Activated CD4-positive, CD25-positive, alpha-beta regulatory T cell treated with anti-CD3 and anti-CD28 coated beads, Interleukin-2, amount 50 U/mL, for 16 hours (primary cell): ENCODE measurements at regions not wholly inside any gene's neighbourhood (a gene's known extent, or its start where the extent isn't known, plus 50 kb on each side); places are given as distances from the start of the nearest gene placed in this dataset.

ENCODE experiments used
- DNase-seq: peaks from one replicate; pipeline ENCODE4 v3.0.0-alpha.2; 2020; ENCODE audit warnings: low read depth, low spot score

DNA sequence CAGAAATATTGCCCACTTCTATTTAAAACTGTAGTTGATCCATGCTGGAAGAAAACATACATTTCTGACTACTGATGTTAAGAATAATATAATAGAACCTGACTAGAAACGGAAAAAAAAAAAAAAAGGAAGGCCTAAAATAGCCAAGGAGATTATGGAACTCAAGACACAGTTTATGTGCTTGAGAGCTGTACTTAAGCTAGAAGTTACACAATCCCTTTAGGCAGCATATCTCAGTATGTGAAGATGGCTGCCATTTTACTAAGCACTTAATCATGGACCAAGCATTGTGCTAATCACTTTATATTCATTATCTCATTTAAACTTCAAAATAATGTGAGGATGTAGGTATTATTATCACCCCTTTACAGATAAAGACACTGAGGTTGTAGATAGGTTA lies 73.0 kb upstream of the NR4A3 start:
- no peak for DNase-seq

GRCh38 chr9:99749641-99750040 lies 72.0 kb upstream of the NR4A3 start:
- DNase-seq: no peak

DNA sequence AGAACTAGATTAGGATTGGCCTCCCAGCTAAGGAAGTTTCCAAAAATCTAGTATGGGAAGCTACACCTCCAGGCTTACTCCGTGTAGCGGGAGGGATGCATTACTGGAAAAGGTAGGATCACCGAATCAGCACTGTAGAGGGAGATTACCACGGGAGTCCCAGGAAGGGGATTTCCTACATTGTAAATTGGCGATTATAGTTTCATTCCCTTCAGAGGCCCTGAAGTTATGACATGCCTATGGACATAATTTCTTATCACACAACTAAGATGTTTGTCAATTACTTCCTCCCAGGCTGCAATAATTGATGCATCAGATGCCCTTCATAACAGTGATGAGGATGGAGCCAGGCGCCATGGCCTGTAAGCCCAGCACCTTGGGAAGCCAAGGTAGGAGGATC lies 71.2 kb upstream of the NR4A3 start:
- no peak for DNase-seq

DNA sequence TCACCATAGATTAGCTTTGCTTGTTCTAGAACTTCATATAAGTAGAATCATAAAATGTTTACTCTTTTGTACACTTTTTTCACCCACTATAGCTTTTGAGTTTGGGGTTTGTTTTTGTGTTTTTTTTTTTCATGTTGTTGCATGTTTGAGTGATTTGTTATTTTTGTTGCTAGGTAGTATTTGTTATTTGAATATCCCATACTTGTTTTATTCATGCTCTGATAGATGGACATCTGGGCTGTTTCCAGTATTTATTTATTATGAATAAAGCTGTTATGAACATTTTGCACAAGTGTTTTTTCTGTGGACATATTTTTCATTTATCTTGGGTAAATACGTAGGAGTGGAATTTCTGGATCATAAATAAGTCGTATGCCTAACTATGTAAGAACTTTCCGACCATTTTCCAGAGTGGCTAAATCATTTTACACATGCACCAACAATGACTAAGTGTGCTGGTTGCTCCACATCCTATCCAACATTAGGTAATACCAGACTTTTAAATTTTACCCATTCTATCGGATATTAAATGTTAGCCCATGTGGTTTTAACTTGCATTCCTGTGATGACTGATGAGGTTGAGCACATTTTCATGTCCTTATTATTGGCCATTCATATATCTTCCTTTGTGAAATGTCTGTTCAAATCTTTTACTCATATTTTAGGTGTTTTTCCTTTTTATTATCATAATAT lies 69.1 kb upstream of the NR4A3 start:
- no peak for DNase-seq

DNA sequence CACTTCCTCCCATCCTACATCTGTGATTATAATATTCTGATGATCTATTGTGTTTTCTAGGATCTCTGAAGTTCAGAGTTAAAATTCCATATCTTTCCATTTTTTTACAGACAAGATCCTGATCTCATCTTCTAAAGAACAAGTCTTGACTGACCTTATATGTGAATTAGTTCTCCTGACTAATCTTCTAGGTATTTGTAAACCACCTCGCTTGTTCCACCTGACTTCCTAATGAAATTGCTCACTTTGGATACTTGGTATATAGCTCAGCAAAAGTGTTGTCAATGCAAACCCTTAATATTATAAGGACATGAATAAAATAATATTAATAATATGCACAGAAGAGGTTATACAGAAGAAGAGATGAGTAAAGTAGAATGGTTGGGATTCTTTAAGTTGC lies 68.2 kb upstream of the NR4A3 start:
- DNase-seq: no peak

DNA sequence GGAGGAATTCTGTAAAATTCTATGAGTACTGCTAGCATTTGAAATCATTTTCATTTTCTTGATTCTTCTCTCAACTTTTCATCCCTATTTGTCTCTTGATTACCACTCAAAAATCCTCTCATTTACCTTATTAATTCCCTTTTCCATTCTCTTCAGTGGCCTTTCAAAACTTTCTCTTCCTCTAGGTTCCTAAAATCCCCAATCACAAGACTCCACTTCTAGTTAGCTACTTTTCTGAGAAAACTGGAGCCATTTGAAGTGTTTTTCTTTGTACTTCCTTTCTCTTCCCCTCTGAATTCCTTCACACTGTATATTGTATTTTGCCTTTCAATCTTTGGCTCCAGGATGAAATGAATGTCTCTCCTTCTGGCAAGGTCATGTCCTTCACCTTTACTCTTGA lies 61.3 kb upstream of the NR4A3 start:
- DNase-seq: no peak

DNA sequence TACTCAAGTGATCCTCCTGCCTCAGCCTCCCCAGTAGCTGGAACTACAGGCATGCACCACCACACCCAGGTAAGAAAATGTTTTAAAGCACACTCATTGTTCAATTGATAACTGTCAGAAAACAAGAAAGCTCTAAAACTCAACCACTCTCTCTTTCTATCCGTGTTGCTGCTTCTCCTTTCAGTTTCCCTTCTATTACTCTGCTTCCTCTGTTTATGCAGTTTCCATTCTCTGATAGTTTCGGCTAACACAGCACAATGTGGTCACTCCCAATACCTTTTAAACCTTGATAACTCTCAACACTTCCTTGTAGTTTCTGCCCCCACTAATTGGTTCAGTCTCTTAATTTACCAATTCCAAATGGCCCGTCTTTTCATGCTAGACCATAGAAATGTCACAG lies 59.2 kb upstream of the NR4A3 start:
- DNase-seq: no peak
